CD14-positive monocyte (primary cell): ENCODE measurements at regions not wholly inside any gene's neighbourhood (a gene's known extent, or its start where the extent isn't known, plus 50 kb on each side); places are given as distances from the start of the nearest gene placed in this dataset.

Experiments used
- DNase-seq, 3 donors: peaks; one replicate each; pipeline ENCODE4 v3.0.0-alpha.2; 2011 to 2022
- H2AFZ ChIP-seq: 2 replicates; pipeline ENCODE4 v1.6.0; 2012; ENCODE audit warnings: mild to moderate bottlenecking, low read depth, low read length, inconsistent platforms; ENCODE audit not compliant: insufficient read depth, poor library complexity, severe bottlenecking
- H3K27ac ChIP-seq, 2 donors: 1 replicate in 1 of 2; 2 replicates in 1 of 2; pipeline ENCODE4 v1.5.1; 2012 to 2013; ENCODE audit warnings: low read length in 2 of 2, control low read depth in 1 of 2, inconsistent platforms in 1 of 2, low read depth in 1 of 2, mild to moderate bottlenecking in 1 of 2
- H3K27me3 ChIP-seq, 2 donors: one replicate each; pipeline versions ENCODE4 v1.6.0 to v1.6.1; 2011 to 2013; ENCODE audit warnings: low read length in 2 of 2; ENCODE audit not compliant: control insufficient read depth in 2 of 2, insufficient read depth in 2 of 2
- H3K36me3 ChIP-seq, 2 donors: replicated peaks in 1 of 2; 1 replicate in 1 of 2; 2 replicates in 1 of 2; pipeline versions ENCODE4 v1.5.1 to v1.6.1; 2012 to 2013; ENCODE audit warnings: low read length in 2 of 2, control low read depth in 1 of 2, inconsistent platforms in 1 of 2, mild to moderate bottlenecking in 1 of 2; ENCODE audit not compliant: insufficient read depth in 2 of 2, control insufficient read depth in 1 of 2
- H3K4me1 ChIP-seq, 2 donors: 1 replicate in 1 of 2; 2 replicates in 1 of 2; pipeline versions ENCODE4 v1.5.1 to v1.6.1; 2012 to 2013; ENCODE audit warnings: low read length in 2 of 2, control low read depth in 1 of 2, inconsistent platforms in 1 of 2, mild to moderate bottlenecking in 1 of 2, moderate library complexity in 1 of 2; ENCODE audit not compliant: insufficient read depth in 2 of 2, control insufficient read depth in 1 of 2
- H3K4me2 ChIP-seq: replicated peaks from 2 replicates; pipeline ENCODE3; 2012; ENCODE audit warnings: low read length, moderate library complexity, mild to moderate bottlenecking; ENCODE audit not compliant: poor library complexity, severe bottlenecking; ENCODE audit errors: extremely low read depth
- H3K4me3 ChIP-seq, 3 experiments: fragments of 200-600 bp in 1 of 3; sonication (generic) in 1 of 3; replicated peaks in 1 of 3; 1 replicate in 2 of 3; 2 replicates in 1 of 3; pipeline ENCODE4 v1.5.1; 2011 to 2013; ENCODE audit warnings: low read length in 3 of 3, mild to moderate bottlenecking in 3 of 3, control low read depth in 2 of 3, low read depth in 2 of 3, inconsistent platforms in 1 of 3, moderate library complexity in 1 of 3
- H3K79me2 ChIP-seq: 2 replicates; pipeline ENCODE4 v1.6.0; 2012; ENCODE audit warnings: mild to moderate bottlenecking, control low read depth, inconsistent platforms, low read length, moderate library complexity; ENCODE audit not compliant: insufficient read depth
- H3K9ac ChIP-seq: 2 replicates; pipeline ENCODE4 v1.6.0; 2017; ENCODE audit warnings: low read length, mild to moderate bottlenecking; ENCODE audit not compliant: insufficient read depth, poor library complexity, severe bottlenecking
- H3K9me3 ChIP-seq, 2 donors: replicated peaks in 1 of 2; 1 replicate in 1 of 2; 2 replicates in 1 of 2; pipeline versions ENCODE4 v1.5.1 to v1.6.1; 2012 to 2013; ENCODE audit warnings: low read length in 2 of 2, control low read depth in 1 of 2; ENCODE audit not compliant: control insufficient read depth in 1 of 2, insufficient read depth in 1 of 2
- H4K20me1 ChIP-seq: 2 replicates; pipeline ENCODE4 v1.6.0; 2012; ENCODE audit warnings: mild to moderate bottlenecking, low read length, control low read depth, moderate library complexity; ENCODE audit not compliant: insufficient read depth
- H3K27ac Mint-ChIP-seq, 7 donors: one replicate each; pipeline ENCODE4 v1.8.0; 2020; ENCODE audit warnings: mild to moderate bottlenecking in 7 of 7, mixed read lengths in 7 of 7, moderate library complexity in 6 of 7, inconsistent platforms in 2 of 7
- H3K27me3 Mint-ChIP-seq, 3 donors: one replicate each; pipeline ENCODE4 v1.8.0; 2021 to 2022; ENCODE audit warnings: low read depth in 3 of 3, mild to moderate bottlenecking in 3 of 3, mixed read lengths in 3 of 3, moderate library complexity in 3 of 3, inconsistent platforms in 1 of 3
- H3K36me3 Mint-ChIP-seq, 2 donors: one replicate each; pipeline ENCODE4 v1.8.0; 2020; ENCODE audit warnings: mixed read lengths in 2 of 2, inconsistent platforms in 1 of 2, mild to moderate bottlenecking in 1 of 2
- H3K4me1 Mint-ChIP-seq: one replicate; pipeline ENCODE4 v1.8.0; 2020; ENCODE audit warnings: mild to moderate bottlenecking, mixed read lengths
- H3K4me3 Mint-ChIP-seq, 2 donors: one replicate each; pipeline ENCODE4 v1.8.0; 2020; ENCODE audit warnings: mild to moderate bottlenecking in 2 of 2, mixed read lengths in 2 of 2, moderate library complexity in 1 of 2
- H3K9me3 Mint-ChIP-seq, 7 donors: one replicate each; pipeline ENCODE4 v1.8.0; 2020 to 2022; ENCODE audit warnings: mixed read lengths in 7 of 7, mild to moderate bottlenecking in 6 of 7, moderate library complexity in 6 of 7, inconsistent platforms in 2 of 7
- WGBS: methylation state at CpG from one replicate; pipeline ENCODE4 v1.1.5; 2013; ENCODE audit warnings: missing lambda C conversion rate; ENCODE audit not compliant: insufficient coverage; 5-methylcytosine and 5-hydroxymethylcytosine counted together
- intact Hi-C, 2 donors: fragments of 100-400 bp; cut with micrococcal nuclease; formaldehyde crosslinking; loops; one replicate each; pipeline versions ENCODE4 v1.15.0 to v1.15.1; 2023
- TF ChIP-seq, protein P1 (sequence below): fragments of 200-600 bp; IDR thresholded peaks from one replicate; pipeline ENCODE4 v1.8.0; 2022; ENCODE audit warnings: antibody characterized with exemption, mild to moderate bottlenecking

DNA sequence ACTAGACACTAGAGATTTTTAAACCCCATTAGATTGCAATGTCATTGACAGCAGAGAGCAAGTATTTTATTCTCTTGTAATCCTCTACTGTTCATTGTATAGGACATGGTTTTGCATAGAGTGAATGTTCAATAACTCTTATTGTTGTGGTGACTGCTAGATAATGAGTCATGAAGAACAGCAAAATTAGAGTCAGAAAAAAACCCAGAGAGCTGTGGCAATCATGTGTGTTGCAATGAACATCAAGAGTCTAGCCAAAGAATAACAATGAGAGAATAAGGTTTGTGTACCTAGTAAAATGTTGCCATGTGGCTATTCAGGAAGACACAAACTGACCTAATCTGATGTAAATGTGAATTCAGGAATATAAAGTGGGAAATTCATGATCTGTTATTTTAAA, 684.0 kb downstream of the DSC3 start:
- Histone ChIP-seq H3K9me3 (peaks cover 0 to 1% of the 10 kb centered on the region in 2 donors), H3K79me2 (no peaks in the 10 kb centered on the region), H2AFZ (no peak overlapping the region), H3K36me3 (no peaks in the 10 kb centered on the region), H3K4me2 (no peak overlapping the region), H4K20me1 (no peaks in the 10 kb centered on the region), H3K4me3 (no peak overlapping the region), H3K27ac (no peak overlapping the region), H3K27me3 (no peaks in the 10 kb centered on the region), H3K4me1 (no peaks in the 10 kb centered on the region), H3K9ac (no peak overlapping the region)
- Mint-ChIP-seq H3K27me3 (no peaks in the 10 kb centered on the region), H3K27ac (no peak overlapping the region), H3K4me3 (no peak overlapping the region), H3K36me3 (no peaks in the 10 kb centered on the region), H3K9me3 (peaks cover 0 to 3% (median 0%) of the 10 kb centered on the region in 7 donors), H3K4me1 (no peaks in the 10 kb centered on the region)
- TF ChIP-seq, protein P1, sequence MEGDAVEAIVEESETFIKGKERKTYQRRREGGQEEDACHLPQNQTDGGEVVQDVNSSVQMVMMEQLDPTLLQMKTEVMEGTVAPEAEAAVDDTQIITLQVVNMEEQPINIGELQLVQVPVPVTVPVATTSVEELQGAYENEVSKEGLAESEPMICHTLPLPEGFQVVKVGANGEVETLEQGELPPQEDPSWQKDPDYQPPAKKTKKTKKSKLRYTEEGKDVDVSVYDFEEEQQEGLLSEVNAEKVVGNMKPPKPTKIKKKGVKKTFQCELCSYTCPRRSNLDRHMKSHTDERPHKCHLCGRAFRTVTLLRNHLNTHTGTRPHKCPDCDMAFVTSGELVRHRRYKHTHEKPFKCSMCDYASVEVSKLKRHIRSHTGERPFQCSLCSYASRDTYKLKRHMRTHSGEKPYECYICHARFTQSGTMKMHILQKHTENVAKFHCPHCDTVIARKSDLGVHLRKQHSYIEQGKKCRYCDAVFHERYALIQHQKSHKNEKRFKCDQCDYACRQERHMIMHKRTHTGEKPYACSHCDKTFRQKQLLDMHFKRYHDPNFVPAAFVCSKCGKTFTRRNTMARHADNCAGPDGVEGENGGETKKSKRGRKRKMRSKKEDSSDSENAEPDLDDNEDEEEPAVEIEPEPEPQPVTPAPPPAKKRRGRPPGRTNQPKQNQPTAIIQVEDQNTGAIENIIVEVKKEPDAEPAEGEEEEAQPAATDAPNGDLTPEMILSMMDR = no peak
- intact Hi-C loops = no loop called here
- DNase-seq = no peak

DNA sequence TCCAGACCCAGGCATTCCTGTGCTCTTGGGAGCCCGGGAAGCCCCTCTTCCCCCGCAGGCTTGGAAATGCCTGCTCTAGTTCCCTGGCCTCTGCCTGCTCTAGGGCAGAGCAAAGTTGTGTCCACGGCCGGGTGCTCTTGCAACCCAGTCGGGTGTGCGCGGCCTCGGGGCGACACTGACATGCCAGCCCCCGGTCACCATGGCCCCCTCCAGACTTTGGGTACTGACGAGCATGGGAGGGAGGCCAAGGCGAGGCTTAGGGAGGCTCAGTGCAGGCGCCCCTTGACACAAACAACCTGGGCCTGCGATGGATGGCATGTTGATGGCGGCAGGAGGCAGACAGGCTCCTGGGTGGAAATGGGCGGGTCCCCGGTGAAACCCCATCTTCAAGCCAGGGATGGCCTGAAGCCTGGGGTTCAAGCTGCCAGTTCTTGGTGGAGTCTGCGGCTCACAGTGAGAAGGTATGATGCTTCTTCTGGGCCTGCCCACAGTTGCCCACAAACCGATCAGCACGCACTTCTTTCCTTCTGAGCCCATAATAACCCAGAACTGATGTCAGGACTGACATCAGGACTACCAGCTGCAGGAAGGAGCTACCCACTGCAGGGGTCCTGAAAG, 689.9 kb downstream of the DSC3 start:
- Histone ChIP-seq H3K27me3 (no peaks in the 10 kb centered on the region), H3K4me3 (no peak overlapping the region), H3K36me3 (no peaks in the 10 kb centered on the region), H3K9ac (no peak overlapping the region), H3K9me3 (peaks cover 7 to 18% of the 10 kb centered on the region in 2 donors), H3K79me2 (no peaks in the 10 kb centered on the region), H3K4me1 (no peaks in the 10 kb centered on the region), H2AFZ (no peak overlapping the region), H3K4me2 (no peak overlapping the region), H4K20me1 (no peaks in the 10 kb centered on the region), H3K27ac (no peak overlapping the region)
- intact Hi-C loops = no loop called here
- 94% methylated on average over 18 of the region's 20 CpGs for WGBS
- TF ChIP-seq, protein P1 = no peak
- H3K27ac Mint-ChIP-seq = no peak overlapping the region
- no peak for DNase-seq
- peaks cover 0 to 10% (median 3%) of the 10 kb centered on the region in 7 donors for H3K9me3 Mint-ChIP-seq
- H3K36me3 Mint-ChIP-seq = no peaks in the 10 kb centered on the region
- H3K4me1 Mint-ChIP-seq = no peaks in the 10 kb centered on the region
- no peak overlapping the region for H3K4me3 Mint-ChIP-seq
- H3K27me3 Mint-ChIP-seq = peaks cover 0 to 2% (median 0%) of the 10 kb centered on the region in 3 donors
